GM21717 (cell line): ENCODE measurements at regions not wholly inside any gene's neighbourhood (a gene's known extent, or its start where the extent isn't known, plus 50 kb on each side); places are given as distances from the start of the nearest gene placed in this dataset.
"Not testable (repeated sequence)": the region's sequence is repeated elsewhere in the genome, so short reads cannot be mapped to it uniquely, and the experiment has no call there.

Experiments
- ATAC-seq: cut with Tn5 transposase; IDR thresholded peaks from one replicate; pipeline ENCODE4 v1.9.1; 2021; ENCODE audit warnings: mild to moderate bottlenecking, moderate library complexity; ENCODE audit not compliant: unreplicated experiment

GRCh38 chr4:18166925-18167324 lies 145.4 kb upstream of the LCORL start:
- ATAC-seq: no peak

- no peak for ATAC-seq
Measured at GRCh38 chr4:18162453-18162852, 140.9 kb upstream of the LCORL start.

GRCh38 chr4:18159117-18159912 lies 137.8 kb upstream of the LCORL start:
- ATAC-seq: not testable (repeated sequence)

GRCh38 chr4:18155067-18156041 lies 133.8 kb upstream of the LCORL start:
- ATAC-seq: no peak

DNA sequence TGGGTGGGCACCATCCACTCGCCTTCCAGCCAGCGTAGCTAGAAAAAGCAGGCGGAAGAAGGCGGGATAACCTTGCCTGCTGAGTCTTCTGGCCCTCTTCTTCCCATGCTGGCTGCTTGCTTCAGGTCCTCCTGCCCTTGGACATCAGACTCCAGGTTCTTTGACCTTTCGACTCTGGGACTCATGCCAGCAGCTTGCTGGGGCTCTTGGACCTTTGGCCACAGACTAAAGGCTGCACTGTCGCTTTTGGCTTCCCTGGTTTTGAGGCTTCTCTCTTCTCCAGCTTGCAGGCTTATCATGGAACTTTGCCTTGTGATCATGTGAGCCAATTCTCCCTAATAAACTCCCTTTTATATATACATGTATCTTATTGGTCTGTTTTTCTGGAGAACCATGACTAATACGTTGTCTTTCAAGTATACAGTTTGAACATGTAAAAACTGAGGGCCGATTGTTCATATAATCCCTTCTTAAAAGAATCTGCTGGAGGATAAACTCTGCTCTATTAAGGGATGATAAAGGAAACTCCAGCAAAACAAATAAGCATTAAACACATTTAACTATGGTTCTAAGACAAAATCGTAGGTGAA lies 116.6 kb upstream of the LCORL start:
- ATAC-seq: no peak

DNA sequence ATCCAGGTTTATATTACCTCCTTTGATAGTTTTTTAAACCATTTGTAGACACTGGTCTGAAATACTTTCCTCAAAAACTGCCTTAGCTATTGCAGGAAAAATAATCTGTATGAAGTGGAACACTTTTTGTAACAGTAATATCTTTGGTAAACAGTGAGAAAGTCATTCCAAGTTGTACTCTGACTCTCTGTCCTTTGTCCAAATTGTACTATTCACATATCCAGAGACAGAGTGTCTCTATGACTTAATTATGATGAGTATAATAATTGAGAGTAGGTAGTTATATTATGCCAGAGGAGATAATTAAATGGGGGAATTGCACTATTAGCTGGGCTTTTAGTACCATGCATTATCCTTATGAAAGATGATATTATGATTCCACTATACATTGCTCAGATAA lies 112.6 kb upstream of the LCORL start:
- ATAC-seq: no peak

DNA sequence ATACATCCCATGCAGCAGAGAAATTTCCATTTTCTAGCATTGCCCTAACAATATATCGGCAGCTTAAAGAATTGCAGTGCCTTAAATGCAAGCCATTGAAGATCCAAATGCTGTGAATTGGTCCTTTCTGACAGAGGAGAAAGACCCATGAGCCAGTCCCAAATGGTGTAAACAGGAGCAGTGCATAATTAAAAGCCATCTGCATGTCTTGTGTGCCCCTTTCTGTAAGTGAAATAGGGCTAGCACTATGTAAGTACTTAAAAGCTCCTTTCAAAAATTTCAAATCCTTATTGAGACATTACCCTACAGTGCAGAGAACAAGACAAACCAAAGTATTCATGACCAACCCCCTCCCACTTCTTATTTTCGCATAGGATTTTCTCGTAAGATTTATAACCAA lies 108.7 kb upstream of the LCORL start:
- ATAC-seq: no peak

GRCh38 chr4:18128241-18128640 lies 106.7 kb upstream of the LCORL start:
- ATAC-seq: no peak

GRCh38 chr4:18127030-18127429 lies 105.5 kb upstream of the LCORL start:
- no peak for ATAC-seq

DNA sequence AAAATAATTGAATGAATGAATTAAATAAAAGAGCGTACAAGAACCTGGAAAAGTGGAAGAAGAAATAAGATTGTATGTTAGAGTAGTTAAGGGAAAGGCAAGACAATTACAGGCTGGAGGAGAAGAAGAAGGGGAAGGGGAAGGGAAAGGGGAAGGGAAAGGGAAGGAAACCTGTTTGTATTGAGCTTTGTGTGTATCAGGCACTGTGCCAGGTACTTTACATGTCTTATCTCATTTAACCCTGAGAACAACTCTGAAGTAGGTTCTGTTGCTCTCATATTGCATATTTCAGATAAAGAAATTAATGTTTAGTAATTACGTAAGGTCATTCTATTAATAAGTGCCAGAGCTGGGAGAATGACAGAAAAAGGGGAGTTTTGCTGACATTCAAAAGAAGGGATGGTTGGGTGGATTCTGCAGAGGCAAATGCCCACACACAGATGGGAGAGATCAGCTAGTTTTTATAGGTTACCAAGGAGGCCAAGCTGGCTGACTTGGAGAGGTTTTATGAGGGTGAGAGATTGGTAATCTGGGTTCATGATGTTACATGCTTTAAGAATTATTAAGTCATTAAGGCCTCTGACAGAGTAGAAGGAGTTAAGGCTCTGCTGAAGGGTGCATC lies 92.3 kb upstream of the LCORL start:
- no peak for ATAC-seq

GRCh38 chr4:18111081-18111480 lies 89.5 kb upstream of the LCORL start:
- ATAC-seq: no peak

DNA sequence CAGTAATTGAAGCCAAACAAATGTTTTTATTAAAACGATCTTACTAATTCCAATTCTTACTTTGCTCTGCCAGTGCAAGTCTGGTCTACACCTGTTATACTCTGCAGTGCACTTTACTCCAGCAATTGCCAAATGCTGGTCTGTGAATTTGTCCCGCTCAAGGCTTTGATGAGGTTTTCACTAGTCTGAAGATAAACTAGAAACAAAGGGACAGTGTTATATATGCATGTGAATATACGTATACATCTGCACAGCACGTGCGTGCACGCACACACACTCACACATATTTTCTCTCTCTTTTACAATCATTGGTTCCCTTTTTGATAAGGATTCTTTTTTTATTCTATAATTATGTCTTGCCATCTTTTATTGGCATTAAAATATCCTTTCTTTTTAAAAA lies 88.5 kb upstream of the LCORL start:
- ATAC-seq: no peak

GRCh38 chr4:18109676-18110075 lies 88.1 kb upstream of the LCORL start:
- no peak for ATAC-seq

DNA sequence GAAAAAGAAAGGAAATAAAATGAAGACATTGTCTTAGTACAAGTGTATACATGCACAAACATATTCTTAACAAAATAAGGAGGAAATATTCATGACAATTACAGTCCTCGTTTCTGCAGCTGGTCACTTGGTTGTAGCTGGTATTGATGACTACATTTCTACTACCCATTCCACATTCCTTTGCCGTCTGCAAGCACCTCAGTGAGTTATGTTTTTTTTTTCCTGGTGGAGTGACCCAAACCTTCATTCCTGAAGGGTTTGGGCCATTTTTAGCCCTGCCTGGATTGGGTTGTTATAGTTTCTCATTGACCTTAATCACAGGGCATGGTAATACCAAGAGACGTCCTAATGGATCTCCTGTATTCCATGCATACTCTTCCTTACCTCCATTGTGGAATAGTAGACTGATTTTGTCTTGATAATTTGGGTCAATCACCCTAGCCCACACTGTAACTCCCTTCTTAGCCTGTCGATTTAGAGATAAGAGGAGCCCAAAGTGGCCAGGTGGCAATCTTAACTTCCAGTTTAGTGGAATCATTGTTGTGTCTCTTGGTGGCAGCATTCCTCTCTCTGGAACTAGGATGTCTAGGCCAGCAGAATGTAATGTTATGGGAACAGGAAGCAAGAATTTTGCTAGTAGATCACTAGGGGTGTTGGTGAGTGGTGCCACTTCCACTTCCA lies 86.4 kb upstream of the LCORL start:
- ATAC-seq: not testable (repeated sequence)

DNA sequence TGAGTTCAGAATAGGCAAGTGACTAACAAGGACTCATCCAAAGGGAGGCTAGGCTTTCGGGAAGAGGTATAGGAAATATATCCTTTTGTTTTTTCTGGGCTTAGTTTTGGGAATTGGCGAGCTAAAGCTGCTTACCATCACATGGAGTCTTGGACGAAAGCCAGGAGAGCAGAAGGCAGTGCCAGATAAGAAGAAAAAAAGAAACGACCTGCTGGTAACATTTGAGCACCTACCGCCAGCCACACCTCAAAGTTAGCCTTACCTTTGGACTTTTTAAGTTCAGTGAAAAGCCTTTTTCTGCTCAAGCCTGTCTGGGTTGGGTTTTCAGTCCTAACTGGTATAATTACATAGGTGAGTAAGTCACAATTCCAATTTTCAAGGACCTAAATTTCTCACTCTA lies 85.1 kb upstream of the LCORL start:
- ATAC-seq: no peak

- peak; percentile 69 for ATAC-seq
Measured at GRCh38 chr4:18105030-18106011, 83.8 kb upstream of the LCORL start.

GRCh38 chr4:18103876-18104605 lies 82.5 kb upstream of the LCORL start:
- ATAC-seq: no peak

GRCh38 chr4:18100657-18101056 lies 79.1 kb upstream of the LCORL start:
- peak; percentile 45 for ATAC-seq

DNA sequence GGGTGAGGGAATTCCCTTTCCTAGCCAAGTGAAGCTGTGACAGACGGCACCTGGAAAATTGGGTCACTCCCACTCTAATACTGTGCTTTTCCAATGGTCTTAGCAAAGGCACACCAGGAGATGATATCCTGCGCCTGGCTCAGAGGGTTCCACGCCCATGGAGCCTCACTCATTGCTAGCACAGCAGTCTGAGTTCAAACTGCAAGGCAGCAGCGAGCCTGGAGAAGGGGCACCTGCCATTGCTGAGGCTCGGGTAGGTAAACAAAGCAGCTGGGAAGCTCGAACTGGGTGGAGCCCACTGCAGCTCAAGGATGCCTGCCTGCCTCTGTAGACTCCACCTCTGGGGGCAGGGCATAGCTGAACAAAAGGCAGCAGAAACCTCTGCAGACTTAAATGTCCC lies 68.9 kb upstream of the LCORL start:
- not testable (repeated sequence) for ATAC-seq
